ENCODE measurements at regions not wholly inside any gene's neighbourhood (a gene's known extent, or its start where the extent isn't known, plus 50 kb on each side); places are given as distances from the start of the nearest gene placed in this dataset.
"Not testable (repeated sequence)": the region's sequence is repeated elsewhere in the genome, so short reads cannot be mapped to it uniquely, and the experiment has no call there.

DNA sequence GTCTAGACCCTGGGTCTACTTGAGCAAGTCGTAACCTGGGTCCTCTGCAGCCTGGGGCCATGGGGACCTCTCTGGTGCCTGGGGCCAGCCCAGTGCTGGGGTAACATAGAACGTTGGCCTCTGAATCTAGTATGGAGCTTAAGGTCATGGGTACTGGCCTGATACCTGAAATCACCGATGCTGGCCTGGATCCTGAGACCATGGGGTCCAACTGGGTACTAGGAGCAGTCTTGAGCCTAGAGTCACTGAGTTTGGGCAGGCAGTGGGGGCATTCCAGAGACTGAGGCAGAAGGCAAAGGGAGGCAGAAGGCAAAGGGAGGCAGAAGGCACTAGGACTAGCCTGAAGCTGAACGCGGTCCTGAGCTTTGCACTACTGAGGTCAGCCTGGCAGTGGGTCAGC is 1121.1 kb upstream of the PRR20A start:
- no peak for DNase-seq

DNA sequence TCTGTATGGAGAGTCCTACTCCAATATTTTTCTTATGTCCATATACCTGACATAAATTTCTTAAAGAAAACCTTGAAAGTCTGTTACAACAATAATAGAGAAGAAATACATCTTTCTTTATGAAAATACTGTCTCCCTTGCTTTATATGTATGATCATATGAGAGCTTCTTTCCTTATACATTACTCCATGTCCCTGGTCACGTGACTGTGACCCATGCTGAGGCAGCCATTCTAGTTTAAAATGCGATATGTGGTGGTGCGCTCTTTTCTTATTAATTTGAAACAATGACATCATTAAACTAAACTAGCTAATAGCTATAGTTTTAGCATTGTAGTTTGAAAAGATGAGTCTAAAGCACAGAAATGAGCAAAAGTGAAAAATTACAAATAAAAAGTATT is 1120.3 kb upstream of the PRR20A start:
- DNase-seq = no peak

DNA sequence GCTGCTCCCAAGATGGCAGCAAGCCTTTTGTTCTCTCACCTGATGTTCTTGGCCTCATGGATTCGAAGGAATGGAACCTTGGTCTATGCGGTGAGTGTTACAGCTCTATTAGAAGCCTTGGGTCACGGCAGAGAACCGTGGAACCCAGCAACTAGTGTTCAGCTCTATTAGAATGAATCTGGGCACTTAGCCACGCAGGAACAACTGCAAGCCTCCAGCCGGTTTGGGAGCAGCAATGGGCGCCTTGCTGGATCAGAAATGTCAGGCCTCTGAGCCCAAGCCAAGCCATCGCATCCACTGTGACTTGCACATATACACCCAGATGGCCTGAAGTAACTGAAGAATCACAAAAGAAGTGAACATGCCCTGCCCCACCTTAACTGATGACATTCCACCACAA is 1100.7 kb upstream of the PRR20A start:
- DNase-seq = no peak

DNA sequence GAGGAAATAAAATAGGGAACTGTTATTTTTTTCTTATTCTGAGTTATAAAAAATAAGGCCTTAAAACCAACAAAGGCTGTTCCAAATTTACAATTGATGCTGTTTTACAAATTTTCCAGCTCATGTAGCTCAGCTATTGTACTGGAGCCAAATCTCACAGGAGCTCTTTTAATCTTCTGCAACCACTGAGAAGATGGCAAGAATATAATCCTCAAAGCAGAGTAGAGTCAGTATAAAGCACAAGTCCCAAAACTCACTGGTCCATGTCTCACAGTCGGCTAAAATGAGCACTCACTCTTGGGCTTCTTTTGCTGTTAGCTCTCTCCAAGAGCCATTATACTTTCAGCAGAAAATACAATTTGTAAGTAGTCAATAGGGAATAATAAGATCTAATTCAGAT is 1074.4 kb upstream of the PRR20A start:
- no peak for DNase-seq

DNA sequence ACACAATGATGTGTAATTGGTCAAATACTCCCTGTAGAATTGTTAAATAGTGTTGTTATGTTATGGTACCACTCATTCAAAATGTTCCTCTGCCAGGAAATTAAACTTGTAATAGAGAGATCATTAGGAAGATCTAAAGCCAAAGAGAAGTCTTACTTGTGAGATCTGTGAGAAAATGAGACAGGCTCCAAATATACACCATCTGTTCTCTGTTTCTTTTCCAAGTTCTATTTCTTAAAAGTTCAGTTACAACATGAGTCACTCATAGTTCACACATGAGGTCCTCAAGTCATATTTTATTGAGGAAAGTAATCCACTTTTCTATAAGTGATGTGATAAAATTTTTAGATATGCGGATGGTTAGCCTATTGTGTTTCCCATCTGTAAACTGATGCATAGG is 1038.1 kb upstream of the PRR20A start:
- DNase-seq = no peak

DNA sequence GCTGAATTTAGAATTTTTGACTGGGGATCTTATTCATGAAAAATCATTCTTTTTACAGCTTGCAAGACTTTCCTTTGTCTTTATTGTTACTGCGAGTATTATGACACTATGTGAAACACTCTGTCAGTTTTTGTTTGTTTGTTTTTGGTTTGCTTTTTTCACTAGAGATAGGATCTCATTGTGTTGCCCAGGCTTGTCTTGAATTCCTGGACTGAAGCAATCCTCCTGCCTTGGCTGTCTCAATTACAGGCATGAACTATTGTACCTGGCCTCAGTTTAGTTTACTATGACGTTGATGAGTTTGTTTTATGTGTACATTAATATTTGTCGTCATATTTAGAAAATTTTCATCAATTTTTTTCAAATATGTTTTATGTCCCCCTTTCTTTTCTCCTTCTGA is 1030.0 kb upstream of the PRR20A start:
- no peak for DNase-seq

DNA sequence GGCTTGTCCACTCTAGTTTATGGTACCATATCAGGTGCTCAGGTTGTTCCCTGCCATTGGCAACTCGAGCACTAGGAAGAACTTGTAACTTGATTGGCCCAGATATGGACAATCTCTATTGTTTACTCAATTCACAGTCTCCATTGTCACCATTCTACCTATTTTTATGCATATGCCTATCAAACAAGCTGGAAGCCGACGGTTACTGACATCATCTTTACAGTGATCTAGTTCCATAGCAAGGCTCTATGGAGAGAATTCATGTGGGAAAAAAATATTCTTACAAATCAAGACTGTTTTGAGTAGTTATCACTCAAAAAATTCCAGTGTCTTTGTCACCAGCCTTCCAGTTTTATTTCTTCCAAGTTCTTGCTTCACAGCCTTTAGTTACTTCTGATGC is 1006.2 kb upstream of the PRR20A start:
- no peak for DNase-seq

DNA sequence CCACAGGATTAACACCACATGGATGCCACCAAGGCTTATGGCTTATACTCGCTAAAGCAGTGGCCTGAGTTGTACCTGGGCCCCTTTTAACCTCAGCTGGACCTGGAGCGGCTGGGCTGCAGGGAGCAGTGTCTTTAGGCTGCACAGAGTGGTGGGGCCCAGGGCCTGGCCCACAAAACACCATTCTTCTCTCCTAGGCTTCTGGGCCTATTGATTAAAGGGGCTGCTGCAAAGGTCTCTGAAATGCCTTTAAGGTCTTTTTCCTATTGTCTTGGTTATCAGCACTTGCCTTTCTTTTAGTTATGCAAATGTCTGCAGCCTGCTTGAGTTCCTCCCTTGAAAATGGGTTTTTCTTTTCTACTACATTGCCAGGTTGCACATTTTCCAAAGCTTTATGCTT is 973.9 kb upstream of the PRR20A start:
- no peak for DNase-seq

DNA sequence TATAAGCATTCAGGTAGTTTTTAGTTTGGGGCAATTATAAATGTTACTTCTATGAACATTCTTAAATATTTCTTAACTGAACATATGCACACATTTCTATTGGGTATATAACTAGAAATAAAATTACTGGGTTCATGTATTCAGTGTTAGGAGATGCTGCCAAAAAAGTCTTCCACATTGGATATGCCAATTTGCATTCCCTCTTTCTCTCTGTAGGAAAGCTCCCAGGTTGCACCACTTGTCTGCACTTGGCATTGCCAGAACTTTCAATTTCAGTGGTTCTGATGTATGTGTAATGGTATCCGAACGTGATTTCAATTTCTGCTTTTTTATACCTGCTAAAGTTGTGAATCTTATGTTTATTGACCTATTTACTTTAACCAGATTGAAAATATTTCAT is 972.1 kb upstream of the PRR20A start:
- no peak for DNase-seq

DNA sequence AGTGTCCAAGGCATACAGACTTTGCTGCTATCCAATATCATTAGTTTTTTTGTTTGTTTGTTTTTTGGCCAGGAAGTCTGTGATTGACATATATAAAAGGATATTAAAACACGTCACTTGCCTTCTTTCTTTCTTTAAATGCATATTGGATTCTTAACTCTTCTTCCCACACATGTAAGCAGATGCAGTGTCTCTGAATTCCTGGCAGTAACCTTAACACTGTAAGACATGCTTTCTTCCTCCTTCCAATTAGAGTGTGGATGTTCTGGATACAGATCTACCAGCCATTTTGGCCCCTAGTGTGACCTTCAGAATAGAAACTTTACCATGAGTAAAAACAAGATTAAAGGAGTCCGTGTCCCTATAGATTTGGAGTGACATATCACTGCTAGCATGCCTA is 967.4 kb upstream of the PRR20A start:
- no peak for DNase-seq

DNA sequence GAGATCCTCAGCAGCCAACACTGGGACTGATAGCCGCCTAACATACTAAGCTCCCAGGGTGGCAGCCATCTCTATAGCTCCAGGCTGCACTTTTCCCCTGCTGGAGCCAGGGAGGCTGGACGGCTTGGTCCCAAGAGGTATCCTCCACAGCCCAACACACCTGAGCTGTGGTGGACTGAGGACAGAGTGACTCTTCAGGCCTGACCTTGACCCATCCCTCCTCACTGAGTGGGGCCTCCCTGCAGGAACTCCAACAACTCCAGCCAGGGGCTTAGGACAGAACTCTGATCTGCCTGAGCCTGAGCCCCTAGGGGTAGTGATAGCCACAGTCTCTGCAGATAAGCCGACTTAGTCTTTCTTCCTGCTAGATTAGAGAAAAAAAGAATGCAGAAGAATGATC is 958.1 kb upstream of the PRR20A start:
- DNase-seq = no peak

DNA sequence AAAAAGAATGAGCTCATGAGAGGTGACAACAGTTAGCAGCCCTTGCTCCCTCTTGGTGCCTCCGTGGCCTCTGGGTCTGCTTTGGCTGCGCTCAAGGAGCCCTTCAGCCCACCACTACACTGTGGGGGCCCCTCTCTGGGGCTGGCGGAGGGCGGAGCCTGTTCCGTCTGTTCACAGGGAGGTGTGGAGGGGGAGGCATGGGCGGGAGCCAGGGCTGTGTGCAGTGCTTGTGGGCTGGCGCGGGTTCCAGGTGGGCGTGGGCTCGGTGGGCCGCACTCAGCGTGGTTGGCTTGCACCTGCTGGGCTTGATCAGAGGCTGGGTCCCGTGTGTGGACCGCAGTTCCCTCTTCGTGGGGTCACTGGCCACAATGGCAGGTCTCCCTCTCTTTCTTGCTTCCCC is 953.4 kb upstream of the PRR20A start:
- no peak for DNase-seq

DNA sequence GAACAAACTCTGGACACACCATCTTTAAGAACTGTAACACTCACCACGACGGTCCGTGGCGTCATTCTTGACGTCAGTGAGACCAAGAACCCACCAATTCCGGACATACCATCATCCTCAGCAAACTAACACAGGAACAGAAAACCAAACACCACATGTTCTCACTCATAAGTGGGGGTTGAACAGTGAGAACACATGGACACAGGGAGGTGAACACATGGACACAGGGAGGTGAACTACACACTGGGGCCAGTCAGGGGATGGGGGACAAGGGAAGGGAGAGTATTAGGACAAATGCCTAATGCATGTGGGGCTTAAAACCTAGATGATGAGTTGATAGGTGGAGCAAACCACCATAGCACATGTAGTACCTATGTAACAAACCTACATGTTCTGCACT is 952.1 kb upstream of the PRR20A start:
- not testable (repeated sequence) for DNase-seq

DNA sequence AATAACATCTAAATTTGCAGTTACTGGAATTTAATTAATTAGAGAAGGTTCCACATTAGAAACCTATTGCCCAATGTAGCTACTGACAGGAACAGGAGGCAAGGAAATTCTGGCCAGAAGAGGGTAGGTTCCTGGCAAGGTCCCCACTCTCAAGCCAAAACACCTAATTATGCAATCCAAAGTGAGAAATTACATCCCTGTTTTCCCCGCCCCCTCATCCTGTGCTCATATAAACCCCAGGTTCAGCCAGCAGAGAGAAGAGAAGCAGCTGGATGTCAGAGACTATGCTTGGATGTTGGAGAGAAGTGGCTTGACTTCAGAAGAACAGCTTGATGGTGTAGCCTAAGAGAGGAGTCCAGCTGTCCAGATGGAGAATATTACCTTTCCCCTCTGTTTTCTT is 951.3 kb upstream of the PRR20A start:
- no peak for DNase-seq

DNA sequence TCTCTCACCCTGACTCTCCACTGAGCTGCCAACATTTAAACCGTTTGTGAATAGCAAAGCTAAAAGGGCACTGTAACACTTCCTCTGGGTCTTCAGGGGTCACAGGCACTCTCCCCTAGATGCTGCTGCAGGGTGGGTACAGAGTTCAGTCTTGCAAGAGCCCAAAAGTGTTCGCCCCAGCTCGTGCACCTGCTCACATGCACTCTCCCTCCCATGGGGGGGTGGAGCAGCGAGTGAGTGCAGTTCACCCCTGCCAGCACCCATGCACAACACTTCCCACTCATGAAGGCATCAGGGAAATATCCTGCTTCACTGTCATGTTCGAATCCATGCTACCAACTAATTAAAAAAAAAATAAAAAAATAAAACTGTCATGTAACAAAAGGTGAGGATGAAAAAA is 950.7 kb upstream of the PRR20A start:
- DNase-seq = no peak

DNA sequence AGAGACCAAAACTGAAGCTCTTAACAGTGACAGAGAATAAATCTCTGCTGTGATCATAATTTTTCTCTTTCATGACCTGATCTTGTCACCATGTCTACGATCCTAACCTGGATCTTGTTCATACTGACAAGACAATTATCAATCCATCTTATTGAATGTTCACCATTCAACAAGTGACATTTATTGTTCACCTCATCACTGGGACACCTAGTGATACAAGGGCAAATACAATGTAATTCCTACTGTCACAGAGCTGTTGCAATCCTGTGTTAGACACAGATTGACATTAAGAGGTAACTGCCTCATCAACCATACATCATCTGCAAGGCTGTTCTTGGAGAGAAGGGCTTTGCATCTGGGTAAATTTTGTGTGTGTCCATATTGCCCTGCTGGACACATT is 942.4 kb upstream of the PRR20A start:
- DNase-seq = no peak

DNA sequence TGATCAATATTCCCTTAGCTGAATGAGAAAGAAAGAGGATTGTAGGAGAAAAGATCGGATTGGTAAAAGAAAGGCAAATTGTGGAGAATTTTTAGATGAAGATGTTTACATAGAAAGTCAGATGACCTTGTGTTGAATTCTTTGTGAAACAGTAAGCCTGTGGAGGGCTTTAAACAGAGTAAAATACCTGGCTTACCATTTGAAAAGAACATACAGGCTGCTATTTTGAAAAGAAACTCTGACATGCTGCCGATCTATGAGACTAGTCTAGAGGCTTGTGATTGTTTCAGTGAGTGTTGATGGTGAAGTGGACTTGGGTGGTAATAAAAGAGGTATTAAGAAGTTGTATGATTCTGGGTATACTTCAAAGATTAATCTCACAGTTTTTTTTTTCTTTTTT is 938.9 kb upstream of the PRR20A start:
- DNase-seq = no peak

DNA sequence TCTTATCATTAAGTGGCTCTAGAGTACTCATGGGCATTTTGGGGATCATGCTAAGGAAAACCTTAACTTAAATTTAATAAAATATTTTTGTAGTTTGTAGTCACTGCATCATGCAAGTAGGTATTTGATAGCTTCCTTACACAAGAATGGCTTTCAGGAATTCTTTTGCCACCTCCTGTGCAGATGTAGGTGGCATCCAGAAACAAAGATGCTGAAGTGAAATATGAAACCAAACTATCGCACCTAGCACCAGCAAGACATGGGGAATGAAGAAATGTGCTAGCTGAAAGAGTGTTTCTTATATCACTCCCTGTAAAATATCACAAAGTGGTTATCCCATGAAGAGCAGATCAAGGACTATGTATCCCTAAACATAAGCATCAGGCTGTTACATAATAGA is 924.5 kb upstream of the PRR20A start:
- DNase-seq = no peak

DNA sequence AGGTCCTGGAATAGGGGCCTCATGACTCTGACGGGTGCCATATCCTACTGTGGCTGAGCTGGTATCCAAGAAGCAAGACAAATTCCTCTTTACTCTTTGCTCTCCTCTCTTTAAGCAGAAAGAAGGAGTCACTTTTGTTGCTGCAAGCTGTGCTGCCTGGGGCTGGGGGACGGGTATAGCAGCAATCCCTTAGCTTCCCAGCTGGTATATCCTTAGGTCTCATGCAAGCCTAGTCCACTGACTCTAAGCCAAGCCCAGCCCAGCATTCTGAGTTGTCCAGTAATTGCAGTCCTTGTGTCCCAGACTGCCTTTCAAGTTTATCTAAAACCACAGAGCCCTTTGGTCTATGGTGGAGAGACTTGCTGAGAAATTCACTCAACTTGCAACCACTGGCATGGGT is 893.0 kb upstream of the PRR20A start:
- no peak for DNase-seq

DNA sequence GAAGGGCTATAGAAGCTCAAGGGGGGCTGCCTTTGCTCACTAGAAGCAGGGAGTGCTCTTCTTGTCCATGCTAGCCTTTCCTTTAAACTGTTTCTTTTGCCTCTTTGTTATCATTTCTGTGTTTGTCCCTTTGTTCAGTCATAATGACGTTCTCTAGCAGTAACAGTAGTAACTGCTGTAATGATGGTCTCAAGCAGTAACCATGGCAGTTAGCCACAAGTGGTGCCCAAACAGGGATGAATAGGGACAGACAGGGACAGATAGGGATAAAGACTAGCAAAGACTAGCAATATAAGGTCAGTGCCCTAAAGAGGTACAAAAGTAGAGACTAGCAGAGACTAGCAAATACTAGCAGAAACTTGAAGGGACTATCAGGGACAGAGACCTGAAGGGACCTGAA is 869.0 kb upstream of the PRR20A start:
- no peak for DNase-seq

DNA sequence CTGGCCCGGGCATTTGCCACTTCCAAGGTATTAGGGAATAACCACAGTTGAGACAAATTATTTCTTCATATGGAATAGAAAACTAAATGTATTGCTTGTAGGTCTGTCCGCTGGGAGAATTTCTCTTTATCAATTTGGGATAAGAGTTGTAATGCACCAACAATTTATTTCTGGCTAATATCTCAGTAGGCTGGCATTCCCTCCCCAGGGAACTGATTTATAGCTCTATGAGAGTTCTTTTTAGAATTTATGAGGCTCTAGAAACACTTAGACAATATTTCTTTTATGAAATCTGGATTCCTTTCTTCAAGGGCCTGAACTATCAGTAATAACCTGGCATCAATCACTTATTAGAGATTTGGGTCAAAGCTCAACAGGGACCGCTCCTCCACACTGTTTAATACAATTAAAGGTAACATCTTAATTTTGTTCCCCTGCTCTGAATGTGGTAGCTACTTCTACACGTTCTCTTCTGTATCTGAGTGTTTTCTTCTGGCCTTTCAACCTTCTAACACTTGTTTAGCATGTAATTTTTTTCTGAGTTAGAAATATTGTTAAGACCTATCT is 857.4 kb upstream of the PRR20A start:
- DNase-seq = no peak

DNA sequence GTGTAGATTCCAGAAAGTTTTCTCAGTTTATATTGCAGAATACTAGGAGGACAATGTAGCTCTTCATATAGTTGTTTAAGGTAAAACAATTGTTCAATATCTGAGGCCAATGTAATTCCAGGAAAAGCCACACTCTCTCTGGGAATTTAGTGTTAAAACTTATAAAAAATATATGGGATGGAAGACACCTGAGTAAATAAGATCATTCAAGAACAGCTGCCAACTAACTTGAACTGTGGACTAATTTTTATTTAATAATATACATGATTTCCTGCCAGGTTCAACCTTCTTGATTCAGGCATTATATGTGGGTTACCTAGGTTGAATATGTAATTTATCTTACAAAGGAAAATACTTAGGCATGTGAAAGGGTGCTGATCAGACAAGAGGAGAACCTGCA is 841.1 kb upstream of the PRR20A start:
- no peak for DNase-seq

DNA sequence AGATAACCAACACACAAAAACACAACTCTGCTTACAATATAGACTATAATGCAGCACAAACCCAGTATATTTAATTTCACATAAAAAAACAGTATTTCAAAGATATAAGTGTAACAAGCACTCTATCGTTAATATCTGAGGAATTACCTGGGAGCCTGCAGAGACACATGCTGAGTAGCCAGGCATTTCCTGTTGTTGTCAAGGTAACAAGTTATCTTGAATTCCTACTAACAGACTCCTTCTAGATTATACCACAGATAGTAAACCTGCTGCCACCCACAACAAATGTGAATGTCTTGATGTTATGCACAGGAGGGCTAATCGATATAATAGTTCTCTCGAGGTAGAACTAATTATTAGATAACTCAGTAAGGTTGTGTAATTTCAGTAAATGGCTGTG is 826.0 kb upstream of the PRR20A start:
- DNase-seq = no peak

DNA sequence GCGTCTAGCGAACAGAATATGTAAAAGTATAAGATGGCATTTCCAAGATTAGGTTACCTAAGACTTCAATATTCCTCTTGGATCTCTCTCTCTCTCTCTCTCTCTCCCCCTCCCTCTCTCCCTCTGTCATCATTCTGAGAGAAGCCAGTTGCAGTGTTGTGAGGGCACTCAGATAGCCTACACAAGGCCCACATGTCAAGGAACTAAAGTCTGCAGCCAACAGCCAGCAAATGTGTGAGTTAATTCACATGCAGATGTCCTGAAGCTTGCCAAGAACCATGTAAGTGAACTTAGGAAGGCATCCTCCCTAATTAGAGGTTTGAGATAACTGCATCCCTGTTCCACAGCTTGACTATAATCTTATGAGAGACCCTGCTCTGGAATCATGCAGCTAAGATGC is 822.9 kb upstream of the PRR20A start:
- DNase-seq = no peak

DNA sequence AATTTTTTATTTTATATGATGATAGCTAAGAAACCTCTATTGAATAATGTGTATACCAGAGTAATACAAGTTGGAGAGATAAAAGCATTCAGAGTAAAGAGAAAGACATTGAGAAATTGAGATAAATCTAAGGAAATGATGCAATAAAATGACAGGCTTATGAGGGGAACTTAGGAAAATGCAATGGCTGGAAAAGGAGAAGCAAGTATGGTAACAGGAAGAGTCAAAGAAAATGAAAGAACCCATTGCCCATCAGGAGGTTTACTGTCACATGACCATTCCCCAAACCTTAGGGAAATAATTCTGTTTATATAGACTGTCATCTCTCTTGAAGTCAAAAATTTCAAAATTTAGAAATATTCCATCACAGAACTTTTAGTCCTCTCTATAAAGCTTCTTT is 808.0 kb upstream of the PRR20A start:
- DNase-seq = no peak

DNA sequence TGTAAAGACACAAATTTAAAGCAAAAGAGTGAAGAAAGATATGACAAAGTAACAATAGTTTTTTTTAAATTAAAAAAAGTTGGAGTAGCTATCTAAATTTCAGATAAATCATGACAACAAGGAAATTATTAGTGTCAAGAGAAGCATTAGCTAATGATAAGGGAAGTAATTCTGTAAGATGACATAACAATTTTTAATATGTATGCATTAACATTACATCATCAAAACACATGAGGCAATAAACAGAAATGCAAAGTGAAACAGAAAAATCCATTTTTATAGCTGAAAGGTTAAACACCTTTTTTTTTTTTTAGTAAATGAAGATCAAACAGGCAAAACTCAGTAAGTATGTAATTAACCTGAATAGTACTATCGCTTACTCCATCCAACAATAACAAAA is 804.9 kb upstream of the PRR20A start:
- DNase-seq = no peak

Data from NCI-H1930 (cell line).